ENCODE measurements at regions not wholly inside any gene's neighbourhood (a gene's known extent, or its start where the extent isn't known, plus 50 kb on each side); places are given as distances from the start of the nearest gene placed in this dataset.

DNA sequence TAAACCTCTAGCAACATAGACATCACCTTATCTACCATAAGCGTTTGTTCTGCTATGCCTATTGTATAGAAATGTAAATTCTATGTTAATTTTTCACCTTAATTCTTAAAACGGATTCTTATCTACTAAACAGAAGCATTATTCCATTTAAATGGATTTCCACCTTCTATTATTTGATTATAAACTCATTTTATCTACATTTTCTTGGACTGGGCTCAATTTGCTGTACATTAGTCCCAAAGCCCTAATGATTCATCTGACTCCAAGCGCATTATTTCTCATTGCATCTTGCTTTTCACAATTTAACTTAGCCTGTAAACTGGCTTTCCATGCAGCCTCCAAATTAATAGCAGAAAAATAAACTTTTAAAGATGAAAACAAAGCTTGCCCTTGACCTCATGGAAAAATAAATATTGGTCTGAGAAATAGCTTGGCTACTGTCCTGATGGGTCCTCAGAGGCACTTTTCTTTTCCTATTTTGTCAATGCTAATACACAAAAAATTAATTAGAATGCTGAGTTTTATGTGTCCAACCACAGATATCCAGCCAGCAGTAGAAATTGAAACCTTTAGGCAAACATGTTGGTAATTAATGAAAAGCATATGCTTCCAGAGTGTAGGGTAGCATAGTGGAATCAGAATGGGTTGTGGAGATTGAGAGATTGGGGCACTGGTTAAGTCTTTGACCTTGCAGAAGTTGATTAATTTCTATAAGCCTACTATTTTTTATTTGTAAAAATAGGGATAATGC is 81.4 kb upstream of the CFAP20DC start:
- no peak overlapping the region for H3K27ac ChIP-seq (ENCODE audit: low read depth)
- H3K9me2 ChIP-seq (ENCODE audit: insufficient read depth): no peaks in the 10 kb centered on the region
- H3K36me3 ChIP-seq (ENCODE audit: insufficient read depth): no peaks in the 10 kb centered on the region
- peaks cover 3% of the 10 kb centered on the region; the same call in 1 of the 3 replicates for H3K9me3 Mint-ChIP-seq
- ATAC-seq (no peak), DNase-seq (ENCODE audit: low spot score) (no peak)
- H3K4me2 ChIP-seq: no peak overlapping the region
- peaks cover 30% of the 10 kb centered on the region for H3K4me1 ChIP-seq (ENCODE audit: insufficient read depth)
- TF ChIP-seq, protein P1, sequence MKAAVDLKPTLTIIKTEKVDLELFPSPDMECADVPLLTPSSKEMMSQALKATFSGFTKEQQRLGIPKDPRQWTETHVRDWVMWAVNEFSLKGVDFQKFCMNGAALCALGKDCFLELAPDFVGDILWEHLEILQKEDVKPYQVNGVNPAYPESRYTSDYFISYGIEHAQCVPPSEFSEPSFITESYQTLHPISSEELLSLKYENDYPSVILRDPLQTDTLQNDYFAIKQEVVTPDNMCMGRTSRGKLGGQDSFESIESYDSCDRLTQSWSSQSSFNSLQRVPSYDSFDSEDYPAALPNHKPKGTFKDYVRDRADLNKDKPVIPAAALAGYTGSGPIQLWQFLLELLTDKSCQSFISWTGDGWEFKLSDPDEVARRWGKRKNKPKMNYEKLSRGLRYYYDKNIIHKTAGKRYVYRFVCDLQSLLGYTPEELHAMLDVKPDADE (IDR thresholded peaks at IDR 0.05): no peak
- TF ChIP-seq NANOG (IDR thresholded peaks at IDR 0.05; ENCODE audit: borderline replicate concordance) (no peak), EZH2 (IDR thresholded peaks at IDR 0.05; ENCODE audit: low read depth, unreplicated experiment) (no peak), ZNF114 (CRISPR knock-in tag; IDR thresholded peaks at IDR 0.05) (no peak), STAT1 (IDR thresholded peaks at IDR 0.05; ENCODE audit: unreplicated experiment) (no peak), CREB1 (CRISPR knock-in tag; IDR thresholded peaks at IDR 0.05; ENCODE audit: low read depth) (no peak)
- H3K27me3 ChIP-seq (ENCODE audit: insufficient read depth): no peaks in the 10 kb centered on the region
- no peaks in the 10 kb centered on the region for H4K20me1 ChIP-seq (replicated peaks; ENCODE audit: insufficient read depth)
- no peaks in the 10 kb centered on the region for H3K27me3 Mint-ChIP-seq (ENCODE audit: insufficient read depth, low read depth, poor library complexity)
- peaks cover 36% of the 10 kb centered on the region for H3K4me1 Mint-ChIP-seq
- H3K36me3 Mint-ChIP-seq (ENCODE audit: low read depth): no peaks in the 10 kb centered on the region
- H3K4me3 ChIP-seq: no peak overlapping the region
- H3F3A ChIP-seq (replicated peaks; ENCODE audit: low read depth): 0 out of 2 replicates have a peak, but pooled peaks cover 3% of the 10 kb centered on the region
- no peaks in the 10 kb centered on the region for H3K79me2 ChIP-seq (replicated peaks; ENCODE audit: insufficient read depth)
- no peak overlapping the region for H3K27ac Mint-ChIP-seq
- no peak overlapping the region for H2AFZ ChIP-seq
- no peak overlapping the region for H3K4me3 Mint-ChIP-seq

DNA sequence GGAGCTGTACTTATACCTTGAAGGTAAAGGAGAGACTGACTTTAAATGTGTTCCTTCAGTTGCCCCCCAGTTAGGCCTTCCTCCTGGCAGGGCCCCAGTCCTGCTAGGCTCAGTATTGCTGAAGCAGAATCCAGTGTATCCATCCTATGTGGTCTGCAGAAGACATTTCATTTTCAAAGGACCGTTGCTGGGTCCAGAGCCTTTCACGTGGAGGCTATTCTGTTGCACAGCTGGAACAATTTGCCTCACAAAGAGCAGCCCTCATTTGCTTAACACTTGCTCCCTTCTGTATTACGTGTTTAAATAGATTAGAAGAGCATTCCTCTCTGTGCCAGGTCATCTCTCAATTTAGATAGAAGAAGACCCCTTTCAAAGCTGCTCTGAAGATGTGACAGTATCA is 78.9 kb upstream of the CFAP20DC start:
- H3K4me3 ChIP-seq: no peak overlapping the region
- H3K79me2 ChIP-seq (replicated peaks; ENCODE audit: insufficient read depth): no peaks in the 10 kb centered on the region
- ATAC-seq (peak; percentile 99), DNase-seq (ENCODE audit: low spot score) (peak; percentile 89)
- H3K27ac ChIP-seq (ENCODE audit: low read depth): peak overlapping the region; percentile 66
- H3K27ac Mint-ChIP-seq: peak overlapping the region; percentile 87
- H3K4me1 ChIP-seq (ENCODE audit: insufficient read depth): peaks cover 30% of the 10 kb centered on the region
- H2AFZ ChIP-seq: no peak overlapping the region
- no peaks in the 10 kb centered on the region for H3K36me3 ChIP-seq (ENCODE audit: insufficient read depth)
- 0 out of 2 replicates have a peak, but pooled peaks cover 3% of the 10 kb centered on the region for H3F3A ChIP-seq (replicated peaks; ENCODE audit: low read depth)
- H3K4me3 Mint-ChIP-seq: 0 out of 3 replicates have a peak overlapping the region, but pooled peaks have one; percentile 13
- no peaks in the 10 kb centered on the region for H3K27me3 ChIP-seq (ENCODE audit: insufficient read depth)
- peaks cover 3% of the 10 kb centered on the region; the same call in 1 of the 3 replicates for H3K9me3 Mint-ChIP-seq
- H3K9me2 ChIP-seq (ENCODE audit: insufficient read depth): 0 out of 2 replicates have a peak, but pooled peaks cover 5% of the 10 kb centered on the region
- peaks cover 36% of the 10 kb centered on the region for H3K4me1 Mint-ChIP-seq
- H4K20me1 ChIP-seq (replicated peaks; ENCODE audit: insufficient read depth): no peaks in the 10 kb centered on the region
- peaks cover 2% of the 10 kb centered on the region for H3K27me3 Mint-ChIP-seq (ENCODE audit: insufficient read depth, low read depth, poor library complexity)
- H3K4me2 ChIP-seq: peak overlapping the region; percentile 36
- peaks cover 2% of the 10 kb centered on the region; the same call in 1 of the 3 replicates for H3K36me3 Mint-ChIP-seq (ENCODE audit: low read depth)
- TF ChIP-seq, protein P2, sequence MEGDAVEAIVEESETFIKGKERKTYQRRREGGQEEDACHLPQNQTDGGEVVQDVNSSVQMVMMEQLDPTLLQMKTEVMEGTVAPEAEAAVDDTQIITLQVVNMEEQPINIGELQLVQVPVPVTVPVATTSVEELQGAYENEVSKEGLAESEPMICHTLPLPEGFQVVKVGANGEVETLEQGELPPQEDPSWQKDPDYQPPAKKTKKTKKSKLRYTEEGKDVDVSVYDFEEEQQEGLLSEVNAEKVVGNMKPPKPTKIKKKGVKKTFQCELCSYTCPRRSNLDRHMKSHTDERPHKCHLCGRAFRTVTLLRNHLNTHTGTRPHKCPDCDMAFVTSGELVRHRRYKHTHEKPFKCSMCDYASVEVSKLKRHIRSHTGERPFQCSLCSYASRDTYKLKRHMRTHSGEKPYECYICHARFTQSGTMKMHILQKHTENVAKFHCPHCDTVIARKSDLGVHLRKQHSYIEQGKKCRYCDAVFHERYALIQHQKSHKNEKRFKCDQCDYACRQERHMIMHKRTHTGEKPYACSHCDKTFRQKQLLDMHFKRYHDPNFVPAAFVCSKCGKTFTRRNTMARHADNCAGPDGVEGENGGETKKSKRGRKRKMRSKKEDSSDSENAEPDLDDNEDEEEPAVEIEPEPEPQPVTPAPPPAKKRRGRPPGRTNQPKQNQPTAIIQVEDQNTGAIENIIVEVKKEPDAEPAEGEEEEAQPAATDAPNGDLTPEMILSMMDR (conservative IDR thresholded peaks at IDR 0.05; ENCODE audit: low read depth in 2 of 2): no peak
- TF ChIP-seq STAT1 (IDR thresholded peaks at IDR 0.05; ENCODE audit: unreplicated experiment): no peak
- TF ChIP-seq ZNF114 (CRISPR knock-in tag; IDR thresholded peaks at IDR 0.05): peak; percentile 95
- no peak for TF ChIP-seq JUNB (IDR thresholded peaks at IDR 0.05; ENCODE audit: unreplicated experiment)
- TF ChIP-seq NANOG (IDR thresholded peaks at IDR 0.05; ENCODE audit: borderline replicate concordance): peak; percentile 77; the same call in 1 of the 2 replicates
- peak; percentile 36; the same call in 1 of the 2 replicates for TF ChIP-seq ZNF331 (CRISPR knock-in tag; IDR thresholded peaks at IDR 0.05; ENCODE audit: low read depth)
- TF ChIP-seq POLR2AphosphoS5 (IDR thresholded peaks at IDR 0.05; ENCODE audit: low read depth): no peak
- TF ChIP-seq EZH2phosphoT487 (IDR thresholded peaks at IDR 0.05; ENCODE audit: unreplicated experiment): no peak
- TF ChIP-seq EZH2 (IDR thresholded peaks at IDR 0.05; ENCODE audit: low read depth, unreplicated experiment): no peak
- TF ChIP-seq, protein P1 (IDR thresholded peaks at IDR 0.05): no peak
